ENCODE measurements at regions not wholly inside any gene's neighbourhood (a gene's known extent, or its start where the extent isn't known, plus 50 kb on each side); places are given as distances from the start of the nearest gene placed in this dataset.
"Not testable (repeated sequence)": the region's sequence is repeated elsewhere in the genome, so short reads cannot be mapped to it uniquely, and the experiment has no call there.

DNA sequence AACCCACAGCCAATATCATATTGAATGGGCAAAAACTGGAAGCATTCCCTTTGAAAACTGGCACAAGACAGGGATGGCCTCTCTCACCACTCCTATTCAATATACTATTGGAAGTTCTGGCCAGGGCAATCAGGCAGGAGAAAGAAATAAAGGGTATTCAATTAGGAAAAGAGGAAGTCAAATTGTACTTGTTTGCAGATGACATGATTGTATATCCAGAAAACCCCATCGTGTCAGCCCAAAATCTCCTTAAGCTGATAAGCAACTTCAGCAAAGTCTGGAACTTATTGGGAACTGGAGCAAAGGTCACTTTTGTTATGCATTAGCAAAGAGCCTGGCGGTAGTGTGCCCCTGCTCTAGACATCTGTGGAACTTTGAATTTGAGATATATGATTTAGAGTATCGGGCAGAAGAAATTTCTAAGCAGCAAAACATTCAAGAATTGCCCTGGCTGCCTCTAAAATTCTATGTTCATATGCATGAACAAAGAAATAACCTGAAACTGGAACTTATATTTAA lies 53.4 kb upstream of the PSMA1 start:
- CTCF ChIA-PET; H3K27ac ChIP-seq (ENCODE audit: extremely low read depth, low read depth, low read length); POLR2A ChIA-PET; H3K4me3 ChIP-seq (ENCODE audit: low read depth, low read length); H3K36me3 ChIP-seq (ENCODE audit: control insufficient read depth in 2 of 2, insufficient read depth in 1 of 2, low read length in 2 of 2); H3K9me3 ChIP-seq (ENCODE audit: control insufficient read depth, insufficient read depth, low read depth, low read length); H3K4me1 ChIP-seq (ENCODE audit: control insufficient read depth, insufficient read depth, low read length): not testable (repeated sequence)

DNA sequence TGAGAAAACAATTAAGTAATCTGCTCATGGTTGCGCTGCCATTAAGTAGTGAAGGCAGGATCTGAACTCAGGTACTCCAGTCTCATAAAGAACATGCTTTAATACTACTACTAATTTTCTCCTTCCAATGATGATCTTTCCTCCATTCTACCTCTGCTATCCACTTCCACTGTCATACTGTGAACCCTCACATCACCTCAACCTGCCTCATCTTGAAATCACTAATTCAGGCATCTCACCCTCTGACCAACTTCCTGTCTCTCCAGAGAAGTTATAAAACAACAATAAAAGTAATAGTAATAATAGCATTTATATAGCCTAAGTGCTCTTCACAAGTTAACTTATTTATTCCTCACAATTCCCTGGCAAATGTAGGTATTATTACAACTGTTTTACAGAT lies 57.1 kb upstream of the PSMA1 start:
- no peak overlapping the region for H3K27ac ChIP-seq (ENCODE audit: extremely low read depth, low read depth, low read length)
- CTCF ChIA-PET, result no interaction called here
- no peaks in the 10 kb centered on the region for H3K9me3 ChIP-seq (ENCODE audit: control insufficient read depth, insufficient read depth, low read depth, low read length)
- TF ChIP-seq ZNF791 (tag by site-specific recombination; IDR thresholded peaks at IDR 0.05), result no peak
- TF ChIP-seq SP3 (tag by site-specific recombination; IDR thresholded peaks at IDR 0.05), result no peak
- no peak for TF ChIP-seq ZNF140 (tag by site-specific recombination; IDR thresholded peaks at IDR 0.05)
- no peak for TF ChIP-seq ZNF768 (tag by site-specific recombination; IDR thresholded peaks at IDR 0.05)
- no peak for TF ChIP-seq ZNF404 (tag by site-specific recombination; IDR thresholded peaks at IDR 0.05)
- no peak for TF ChIP-seq ZNF416 (tag by site-specific recombination; IDR thresholded peaks at IDR 0.05)
- no peak for TF ChIP-seq BCL11A (tag by site-specific recombination; IDR thresholded peaks at IDR 0.05; ENCODE audit: low read depth)
- TF ChIP-seq ZBTB1 (tag by site-specific recombination; IDR thresholded peaks at IDR 0.05), result no peak
- no peak for TF ChIP-seq ZBTB7A (tag by site-specific recombination; IDR thresholded peaks at IDR 0.05; ENCODE audit: low read depth)
- no peak for TF ChIP-seq KLF17 (tag by site-specific recombination; IDR thresholded peaks at IDR 0.05)
- TF ChIP-seq ZNF513 (tag by site-specific recombination; IDR thresholded peaks at IDR 0.05), result no peak
- no peak for TF ChIP-seq ZNF223 (tag by site-specific recombination; IDR thresholded peaks at IDR 0.05)
- TF ChIP-seq ZNF830 (tag by site-specific recombination; IDR thresholded peaks at IDR 0.05; ENCODE audit: low read depth), result no peak
- no peak for TF ChIP-seq PRDM10 (tag by site-specific recombination; IDR thresholded peaks at IDR 0.05)
- H3K36me3 ChIP-seq (ENCODE audit: control insufficient read depth in 2 of 2, insufficient read depth in 1 of 2, low read length in 2 of 2), result no peaks in the 10 kb centered on the region
- no peak overlapping the region for H3K4me3 ChIP-seq (ENCODE audit: low read depth, low read length)
- POLR2A ChIA-PET, result no interaction called here
- H3K4me1 ChIP-seq (ENCODE audit: control insufficient read depth, insufficient read depth, low read length), result no peaks in the 10 kb centered on the region

GRCh38 chr11:14577835-14578529 lies 57.8 kb upstream of the PSMA1 start:
- ChIA-PET CTCF (no interaction called here), POLR2A (interaction anchor here (1.0 kb wide), 1 partner anchor 314 kb away, joined by 3 read pairs; the partner anchor contains the start of gene CYP2R1)
- Histone ChIP-seq H3K36me3 (ENCODE audit: control insufficient read depth in 2 of 2, insufficient read depth in 1 of 2, low read length in 2 of 2) (no peaks in the 10 kb centered on the region), H3K27ac (ENCODE audit: extremely low read depth, low read depth, low read length) (no peak overlapping the region), H3K4me1 (ENCODE audit: control insufficient read depth, insufficient read depth, low read length) (no peaks in the 10 kb centered on the region), H3K4me3 (ENCODE audit: low read depth, low read length) (no peak overlapping the region), H3K9me3 (ENCODE audit: control insufficient read depth, insufficient read depth, low read depth, low read length) (no peaks in the 10 kb centered on the region)
- TF ChIP-seq, protein P1, sequence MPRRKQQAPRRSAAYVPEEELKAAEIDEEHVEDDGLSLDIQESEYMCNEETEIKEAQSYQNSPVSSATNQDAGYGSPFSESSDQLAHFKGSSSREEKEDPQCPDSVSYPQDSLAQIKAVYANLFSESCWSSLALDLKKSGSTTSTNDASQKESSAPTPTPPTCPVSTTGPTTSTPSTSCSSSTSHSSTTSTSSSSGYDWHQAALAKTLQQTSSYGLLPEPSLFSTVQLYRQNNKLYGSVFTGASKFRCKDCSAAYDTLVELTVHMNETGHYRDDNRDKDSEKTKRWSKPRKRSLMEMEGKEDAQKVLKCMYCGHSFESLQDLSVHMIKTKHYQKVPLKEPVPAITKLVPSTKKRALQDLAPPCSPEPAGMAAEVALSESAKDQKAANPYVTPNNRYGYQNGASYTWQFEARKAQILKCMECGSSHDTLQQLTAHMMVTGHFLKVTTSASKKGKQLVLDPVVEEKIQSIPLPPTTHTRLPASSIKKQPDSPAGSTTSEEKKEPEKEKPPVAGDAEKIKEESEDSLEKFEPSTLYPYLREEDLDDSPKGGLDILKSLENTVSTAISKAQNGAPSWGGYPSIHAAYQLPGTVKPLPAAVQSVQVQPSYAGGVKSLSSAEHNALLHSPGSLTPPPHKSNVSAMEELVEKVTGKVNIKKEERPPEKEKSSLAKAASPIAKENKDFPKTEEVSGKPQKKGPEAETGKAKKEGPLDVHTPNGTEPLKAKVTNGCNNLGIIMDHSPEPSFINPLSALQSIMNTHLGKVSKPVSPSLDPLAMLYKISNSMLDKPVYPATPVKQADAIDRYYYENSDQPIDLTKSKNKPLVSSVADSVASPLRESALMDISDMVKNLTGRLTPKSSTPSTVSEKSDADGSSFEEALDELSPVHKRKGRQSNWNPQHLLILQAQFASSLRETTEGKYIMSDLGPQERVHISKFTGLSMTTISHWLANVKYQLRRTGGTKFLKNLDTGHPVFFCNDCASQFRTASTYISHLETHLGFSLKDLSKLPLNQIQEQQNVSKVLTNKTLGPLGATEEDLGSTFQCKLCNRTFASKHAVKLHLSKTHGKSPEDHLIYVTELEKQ (tag by site-specific recombination; IDR thresholded peaks at IDR 0.05; ENCODE audit: borderline replicate concordance), result no peak
- TF ChIP-seq ZNF561 (tag by site-specific recombination; IDR thresholded peaks at IDR 0.05; ENCODE audit: borderline replicate concordance), result no peak
- no peak for TF ChIP-seq ZNF404 (tag by site-specific recombination; IDR thresholded peaks at IDR 0.05)
- TF ChIP-seq ZNF292 (tag by site-specific recombination; IDR thresholded peaks at IDR 0.05; ENCODE audit: borderline replicate concordance, low read depth), result no peak
- no peak for TF ChIP-seq ZNF335 (tag by site-specific recombination; conservative IDR thresholded peaks at IDR 0.05)
- TF ChIP-seq, protein P2, sequence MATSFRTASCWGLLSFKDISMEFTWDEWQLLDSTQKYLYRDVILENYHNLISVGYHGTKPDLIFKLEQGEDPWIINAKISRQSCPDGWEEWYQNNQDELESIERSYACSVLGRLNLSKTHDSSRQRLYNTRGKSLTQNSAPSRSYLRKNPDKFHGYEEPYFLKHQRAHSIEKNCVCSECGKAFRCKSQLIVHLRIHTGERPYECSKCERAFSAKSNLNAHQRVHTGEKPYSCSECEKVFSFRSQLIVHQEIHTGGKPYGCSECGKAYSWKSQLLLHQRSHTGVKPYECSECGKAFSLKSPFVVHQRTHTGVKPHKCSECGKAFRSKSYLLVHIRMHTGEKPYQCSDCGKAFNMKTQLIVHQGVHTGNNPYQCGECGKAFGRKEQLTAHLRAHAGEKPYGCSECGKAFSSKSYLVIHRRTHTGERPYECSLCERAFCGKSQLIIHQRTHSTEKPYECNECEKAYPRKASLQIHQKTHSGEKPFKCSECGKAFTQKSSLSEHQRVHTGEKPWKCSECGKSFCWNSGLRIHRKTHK (tag by site-specific recombination; IDR thresholded peaks at IDR 0.05), result no peak
